ENCODE measurements at regions not wholly inside any gene's neighbourhood (a gene's known extent, or its start where the extent isn't known, plus 50 kb on each side); places are given as distances from the start of the nearest gene placed in this dataset.
"Not testable (repeated sequence)": the region's sequence is repeated elsewhere in the genome, so short reads cannot be mapped to it uniquely, and the experiment has no call there.

DNA sequence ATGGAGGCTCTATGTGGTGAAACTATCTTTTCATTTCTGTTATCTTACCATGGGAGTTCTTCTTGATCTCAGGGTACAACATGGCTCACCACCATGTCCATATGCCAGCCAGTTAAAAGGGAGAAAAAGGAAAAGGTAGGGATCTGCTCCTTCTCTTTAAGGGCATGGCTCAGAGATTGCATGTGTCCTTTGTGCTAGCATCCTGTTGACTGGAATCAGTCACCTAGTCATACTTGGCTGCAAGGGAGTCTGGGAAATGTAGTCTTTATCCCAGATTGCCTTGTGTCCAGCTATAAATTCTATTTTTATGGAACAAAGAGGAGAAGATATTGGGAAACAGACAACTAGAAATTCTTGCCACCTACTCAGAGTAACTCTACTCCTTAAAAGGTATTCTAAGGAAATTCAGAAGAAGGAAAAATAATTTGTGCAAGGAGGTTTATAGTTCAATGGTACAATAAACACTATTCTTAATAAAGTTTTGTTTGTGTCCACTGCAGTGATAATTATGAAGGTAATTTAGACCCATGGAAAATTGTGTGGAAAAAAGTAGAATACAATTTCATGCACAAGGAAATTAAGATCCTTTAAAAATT lies 86.4 kb upstream of the RPH3A start:
- no peak for DNase-seq (ENCODE audit: low read depth in 4 of 4, low spot score in 2 of 4)

DNA sequence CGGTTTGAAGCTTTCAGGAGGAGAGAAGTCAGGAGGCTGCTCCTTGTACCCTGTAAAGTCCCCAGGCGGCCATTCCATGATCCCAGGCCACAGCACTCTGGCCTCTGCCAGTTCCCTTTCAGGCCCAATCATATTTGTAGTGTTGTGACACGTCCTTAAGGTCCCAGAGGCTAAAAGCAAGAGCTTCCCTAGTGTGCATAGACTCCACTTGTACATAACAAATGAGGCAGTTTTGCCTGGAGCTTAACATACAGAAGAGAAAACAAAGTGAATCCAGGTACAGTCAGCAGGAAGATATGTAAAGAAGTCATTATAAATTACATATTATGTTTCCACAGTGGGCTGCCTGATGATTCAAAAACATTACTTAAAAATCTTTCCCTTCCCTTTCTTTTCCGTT lies 81.1 kb upstream of the RPH3A start:
- DNase-seq (ENCODE audit: low read depth in 4 of 4, low spot score in 2 of 4), result no peak

DNA sequence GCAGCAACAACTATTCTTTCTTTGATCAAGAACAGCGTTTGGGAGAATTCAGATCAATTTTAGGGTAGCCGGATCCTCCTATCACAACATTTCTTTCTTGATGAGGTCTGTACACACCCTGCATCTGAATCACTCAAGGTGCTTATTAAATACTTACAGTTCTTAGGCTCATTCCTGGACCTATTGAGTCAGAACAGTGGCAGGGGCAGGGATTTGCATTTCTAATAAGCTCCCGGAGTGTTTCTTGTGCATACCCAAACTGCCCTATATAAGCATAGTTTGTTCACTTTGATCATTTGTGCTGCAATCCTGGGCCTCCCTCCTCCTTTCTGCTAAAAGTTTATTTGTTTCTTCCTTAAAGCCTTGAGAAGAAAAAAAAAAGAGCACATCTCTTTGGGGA lies 80.5 kb upstream of the RPH3A start:
- no peak for DNase-seq (ENCODE audit: low read depth in 4 of 4, low spot score in 2 of 4)

DNA sequence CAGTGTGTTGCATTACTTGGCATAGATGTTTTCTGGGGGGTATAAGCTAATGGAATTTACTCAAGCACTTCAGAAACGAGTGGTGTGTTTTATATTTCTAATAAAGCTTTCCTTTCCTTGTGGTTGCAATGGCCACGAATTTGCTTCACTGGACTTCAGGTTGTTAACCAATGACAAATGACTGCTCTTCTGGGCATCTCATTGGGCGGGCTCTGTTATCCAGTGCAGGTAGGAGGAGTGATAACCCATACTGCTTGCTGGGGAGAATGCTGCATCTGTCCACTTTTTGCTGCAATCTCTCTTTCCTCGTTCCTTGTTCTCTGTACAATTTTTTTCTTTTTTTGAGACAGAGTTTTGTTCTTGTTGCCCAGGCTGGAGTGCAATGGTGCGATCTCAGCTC lies 80.0 kb upstream of the RPH3A start:
- DNase-seq (ENCODE audit: low read depth in 4 of 4, low spot score in 2 of 4), result no peak

DNA sequence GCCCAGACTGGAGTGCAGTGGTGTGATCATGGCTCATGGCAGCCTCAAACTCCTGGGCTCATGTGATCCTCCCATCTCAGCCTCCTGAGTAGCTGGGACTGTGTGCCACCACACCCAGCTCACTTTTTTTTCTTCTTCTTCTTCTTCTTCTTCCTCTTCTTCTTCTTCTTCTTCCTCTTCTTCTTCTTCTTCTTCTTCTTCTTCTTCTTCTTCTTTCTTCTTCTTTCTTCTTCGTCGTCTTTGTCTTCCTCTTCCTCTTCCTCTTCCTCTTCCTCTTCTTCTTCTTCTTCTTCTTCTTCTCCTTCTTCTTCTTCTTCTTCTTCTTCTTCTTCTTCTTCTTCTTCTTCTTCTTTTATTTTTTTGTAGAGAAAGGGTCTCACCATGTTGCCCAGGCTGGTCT lies 78.8 kb upstream of the RPH3A start:
- not testable (repeated sequence) for DNase-seq (ENCODE audit: low read depth in 4 of 4, low spot score in 2 of 4)

DNA sequence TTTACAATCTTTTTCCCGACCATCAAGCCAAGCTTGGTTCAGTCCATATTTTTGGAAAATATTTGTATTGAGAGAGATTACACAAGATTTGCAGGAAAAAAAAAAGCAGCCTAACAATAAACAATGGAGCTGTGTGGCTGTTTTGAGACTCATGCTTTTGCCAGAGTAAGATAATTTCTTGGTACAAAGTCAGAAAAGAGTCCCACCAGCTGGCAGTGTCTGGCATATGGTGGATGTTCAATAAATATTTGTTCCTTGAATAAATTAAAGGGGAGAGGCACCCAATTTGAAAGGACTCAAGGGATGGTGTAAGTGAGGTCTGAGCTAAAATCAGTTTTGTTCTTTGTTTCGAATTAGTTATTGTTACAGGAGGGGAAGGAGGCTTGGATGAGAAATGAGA lies 78.1 kb upstream of the RPH3A start:
- DNase-seq (ENCODE audit: low read depth in 4 of 4, low spot score in 2 of 4), result no peak

DNA sequence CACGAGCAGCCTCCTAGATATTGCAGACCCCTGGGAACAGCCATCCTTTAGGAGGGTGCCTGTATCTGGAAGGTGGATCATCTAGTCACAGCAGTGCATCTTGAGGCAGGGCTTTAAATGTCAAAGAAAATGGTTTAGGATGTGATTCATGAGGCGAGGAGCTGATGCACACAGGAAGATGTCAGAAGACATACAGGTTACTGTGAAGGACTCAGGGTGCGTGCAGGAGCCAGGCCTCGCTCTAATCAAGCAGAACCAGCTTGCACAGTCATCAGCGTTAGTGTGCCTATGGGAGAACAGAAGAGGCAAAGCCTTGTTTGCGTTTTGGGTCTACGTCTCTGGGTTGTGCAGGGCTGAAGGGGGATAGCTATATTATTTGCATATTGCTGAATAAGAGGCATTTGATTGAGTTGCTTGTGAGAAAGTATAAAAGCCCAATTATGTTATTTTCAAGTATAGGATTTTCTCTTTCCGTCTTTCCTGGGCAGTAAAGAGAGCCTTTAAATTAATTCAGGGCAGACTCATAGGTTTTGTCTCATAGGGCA lies 77.3 kb upstream of the RPH3A start:
- DNase-seq (ENCODE audit: low read depth in 4 of 4, low spot score in 2 of 4), result no peak

DNA sequence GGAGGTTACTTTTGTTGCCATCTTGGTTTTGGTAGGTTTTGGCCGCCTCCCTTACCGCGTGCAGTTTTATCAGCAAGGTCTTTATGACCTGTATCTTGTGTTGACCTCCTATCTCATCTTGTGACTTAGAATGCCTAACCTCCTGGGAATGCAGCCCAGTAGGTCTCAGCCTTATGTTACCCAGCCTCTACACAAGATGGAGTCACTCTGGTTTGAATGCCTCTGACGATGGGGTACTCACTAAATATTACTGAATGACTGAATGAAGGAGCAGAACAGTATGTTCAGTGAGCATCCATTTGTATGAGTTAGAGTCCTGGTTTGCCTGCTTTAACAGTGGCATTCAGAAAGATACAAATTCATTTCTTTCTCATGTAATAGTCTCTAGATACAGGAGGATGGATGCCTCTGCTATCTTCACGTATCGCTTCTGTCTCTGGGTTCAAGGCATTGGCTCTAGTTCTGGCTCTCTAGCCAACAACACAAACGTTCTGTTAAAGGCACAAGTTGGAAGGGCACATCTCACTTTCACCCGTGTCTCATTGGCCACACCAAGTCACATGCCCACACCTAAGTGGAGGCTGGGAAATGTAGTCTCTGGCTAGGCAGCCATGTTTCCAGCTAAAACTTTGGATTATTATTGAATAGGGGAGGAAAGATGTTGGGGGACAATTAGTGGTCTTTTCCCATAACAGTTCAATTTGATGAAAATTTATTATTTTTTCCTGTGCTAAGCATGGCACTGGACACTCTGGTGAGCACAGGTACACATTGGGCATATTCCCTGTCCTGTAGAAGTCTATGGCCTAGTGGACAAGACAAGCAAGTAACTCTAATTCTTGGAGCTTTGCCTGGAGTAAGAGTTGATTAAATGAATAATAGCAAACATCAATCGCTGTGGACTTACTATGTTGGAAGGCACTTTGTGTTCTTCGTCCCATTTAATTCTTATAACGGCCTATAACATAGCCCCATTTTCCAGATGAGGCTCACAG lies 75.2 kb upstream of the RPH3A start:
- no peak for DNase-seq (ENCODE audit: low read depth in 4 of 4, low spot score in 2 of 4)

DNA sequence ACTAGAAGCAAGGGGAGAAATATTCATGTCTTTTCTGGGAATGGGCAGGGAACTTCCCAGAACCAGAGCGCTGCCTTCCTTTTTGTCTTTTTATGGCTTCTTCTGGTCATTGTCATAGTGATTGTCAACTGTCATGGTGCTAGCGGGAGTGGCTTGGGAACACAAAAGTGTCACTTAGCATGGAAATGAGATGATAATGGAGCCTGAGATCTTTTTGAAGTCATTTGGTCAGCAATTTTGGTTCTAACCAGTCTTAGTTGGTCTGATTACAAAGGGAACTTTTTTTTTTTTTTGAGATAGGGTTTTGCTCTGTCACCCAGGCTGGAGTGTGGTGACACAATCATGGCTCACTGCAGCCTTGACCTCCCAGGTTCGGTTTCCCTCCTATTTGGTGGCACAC lies 62.7 kb upstream of the RPH3A start:
- no peak for DNase-seq (ENCODE audit: low read depth in 4 of 4, low spot score in 2 of 4)

DNA sequence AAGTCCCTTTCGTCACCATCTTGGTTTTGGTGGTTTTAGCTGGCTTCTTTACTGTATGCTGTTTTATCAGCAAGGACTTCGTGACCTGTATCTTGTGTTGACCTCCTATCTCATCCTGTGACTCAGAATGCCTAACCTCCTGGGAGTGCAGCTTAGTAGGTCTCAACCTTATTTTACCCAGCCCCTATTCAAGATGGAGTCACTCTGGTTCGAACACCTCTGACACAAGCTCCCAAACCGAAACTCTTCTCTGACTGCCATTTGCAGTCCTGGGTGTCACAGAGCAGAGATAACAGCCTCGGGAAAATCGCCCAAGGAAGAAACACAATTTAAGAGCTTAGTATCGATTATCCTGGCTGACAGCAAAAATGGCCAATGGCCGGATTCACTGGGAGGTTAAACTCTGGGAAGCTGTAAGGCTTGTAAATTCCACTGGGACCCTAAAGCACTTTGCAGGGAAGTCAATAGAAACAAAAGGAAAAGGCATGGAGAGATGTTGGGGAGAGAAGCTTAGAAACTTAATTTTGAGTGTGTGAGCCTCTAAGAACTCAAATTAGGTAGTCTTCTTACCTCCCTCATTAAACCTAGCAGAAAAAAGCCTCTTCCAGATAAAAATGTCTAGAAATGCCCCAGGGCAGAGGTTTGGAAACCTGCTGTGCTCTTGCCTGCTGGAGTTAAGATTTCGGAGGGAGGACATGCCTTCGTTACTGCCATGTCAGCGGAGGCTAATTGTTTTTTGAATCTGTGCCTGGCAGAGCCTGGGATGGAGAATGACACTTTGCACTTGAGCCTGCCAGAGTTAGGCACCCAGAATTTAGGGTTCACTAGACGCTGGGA lies 56.5 kb upstream of the RPH3A start:
- DNase-seq (ENCODE audit: low read depth in 4 of 4, low spot score in 2 of 4), result no peak

DNA sequence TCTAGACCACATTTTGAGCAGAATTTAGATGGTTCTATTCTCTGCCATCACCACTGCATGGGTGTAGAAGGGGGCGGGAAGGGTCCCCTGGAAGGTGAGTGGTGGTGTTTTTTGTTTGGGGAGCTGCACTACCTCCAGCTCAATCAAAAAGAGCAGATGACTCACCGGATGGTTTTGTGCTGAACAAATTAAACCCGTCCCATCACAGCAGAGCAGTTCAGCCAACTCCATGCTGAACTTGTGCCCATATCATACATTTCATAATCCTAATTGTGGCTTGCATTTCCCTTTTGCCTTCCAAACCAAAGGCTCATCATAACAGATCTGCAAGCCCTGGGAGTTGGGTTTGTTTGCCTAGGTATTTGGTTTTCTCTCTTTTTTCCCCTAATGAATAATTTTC lies 53.0 kb upstream of the RPH3A start:
- DNase-seq (ENCODE audit: low read depth in 4 of 4, low spot score in 2 of 4), result no peak

DNA sequence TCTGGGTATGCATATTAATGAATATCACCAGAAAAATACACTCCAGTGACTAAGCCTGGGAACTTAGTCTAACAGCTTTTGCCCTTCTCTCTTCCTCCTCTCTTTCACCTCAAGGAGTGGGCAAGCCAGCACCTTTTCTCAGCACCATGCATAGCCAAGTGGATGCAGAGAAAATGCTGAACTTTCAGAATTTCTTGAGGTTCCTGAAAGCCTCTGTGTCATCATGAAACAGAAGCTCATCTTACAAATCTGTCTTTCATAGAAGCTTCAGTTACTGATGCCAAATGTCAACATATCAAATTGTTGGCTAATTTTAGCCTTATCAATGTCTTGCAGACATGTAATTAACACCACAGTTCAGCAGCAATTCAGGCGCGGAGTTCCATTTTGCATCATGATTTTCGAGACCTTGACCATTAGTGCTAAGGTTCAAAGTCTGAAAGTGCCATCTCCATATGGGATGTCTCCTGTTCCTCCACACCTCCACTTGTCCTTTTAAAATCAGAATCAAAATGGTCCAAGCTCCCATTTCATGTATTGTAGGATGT lies 51.1 kb upstream of the RPH3A start:
- DNase-seq (ENCODE audit: low read depth in 4 of 4, low spot score in 2 of 4), result no peak

DNA sequence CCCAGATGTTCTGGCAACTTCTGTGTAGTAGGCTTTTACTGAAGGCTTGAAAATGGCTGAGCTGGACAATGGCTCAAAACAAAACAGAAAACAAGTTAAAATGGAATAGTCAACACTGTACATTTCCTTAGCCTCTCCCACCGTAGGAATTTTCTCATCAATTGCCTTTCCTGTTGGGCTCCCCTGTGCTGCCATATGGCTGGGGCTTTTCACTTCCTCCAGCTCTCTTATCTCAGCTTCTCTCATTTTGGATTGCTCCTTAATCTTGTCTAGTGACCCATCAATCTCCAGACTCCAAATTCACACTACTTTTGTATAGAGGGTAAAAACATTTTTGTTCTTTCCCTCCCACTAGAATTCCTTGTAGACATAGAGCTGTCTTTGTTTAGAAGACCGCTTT lies 50.4 kb upstream of the RPH3A start:
- DNase-seq (ENCODE audit: low read depth in 4 of 4, low spot score in 2 of 4), result no peak
